22Rv1 (cell line): ENCODE measurements at regions not wholly inside any gene's neighbourhood (a gene's known extent, or its start where the extent isn't known, plus 50 kb on each side); places are given as distances from the start of the nearest gene placed in this dataset.

Source experiments
- CTCF ChIP-seq: fragments of 450-650 bp; IDR thresholded peaks from 2 replicates; pipeline ENCODE4 v1.5.1; 2017; ENCODE audit warnings: mild to moderate bottlenecking
- ZFX ChIP-seq: fragments of 450-650 bp; IDR thresholded peaks from 2 replicates; pipeline ENCODE4 v1.6.1; 2017; ENCODE audit warnings: antibody characterized with exemption, borderline replicate concordance

DNA sequence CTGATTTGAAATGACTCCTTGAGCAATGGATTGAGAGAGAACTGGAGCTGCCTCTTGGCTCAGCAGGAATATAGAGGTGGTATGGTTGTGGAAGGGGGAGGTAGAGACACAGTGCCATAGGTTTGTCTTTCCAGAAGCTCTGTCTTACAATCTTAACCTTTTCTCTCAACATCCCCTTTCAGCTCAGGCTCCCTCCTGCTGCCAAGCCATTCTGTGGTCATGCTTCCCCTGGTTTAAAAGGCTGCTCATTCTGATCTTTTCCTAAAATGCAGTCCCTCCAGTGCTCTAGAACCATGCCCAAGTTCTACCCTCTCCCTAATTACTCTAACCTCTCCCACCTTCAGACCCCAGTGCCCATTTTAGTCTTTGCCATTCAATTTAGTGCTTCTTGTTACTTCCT is 517.9 kb upstream of the MARCKS start:
- TF ChIP-seq CTCF: no peak
- no peak for TF ChIP-seq ZFX
